NOMO-1 treated with dmso at 0.1 percent for 144 hours (cell line): ENCODE measurements at regions not wholly inside any gene's neighbourhood (a gene's known extent, or its start where the extent isn't known, plus 50 kb on each side); places are given as distances from the start of the nearest gene placed in this dataset.
"Not testable (repeated sequence)": the region's sequence is repeated elsewhere in the genome, so short reads cannot be mapped to it uniquely, and the experiment has no call there.

Source experiments
- DNase-seq: peaks from one replicate; lab custom pipeline; 2025; ENCODE audit not compliant: unreplicated experiment; lab: John Stamatoyannopoulos, UW

- DNase-seq, result no peak
These were observed 355.0 kb downstream of the KIF2B start for GRCh38 chr17:54177606-54178308.

DNA sequence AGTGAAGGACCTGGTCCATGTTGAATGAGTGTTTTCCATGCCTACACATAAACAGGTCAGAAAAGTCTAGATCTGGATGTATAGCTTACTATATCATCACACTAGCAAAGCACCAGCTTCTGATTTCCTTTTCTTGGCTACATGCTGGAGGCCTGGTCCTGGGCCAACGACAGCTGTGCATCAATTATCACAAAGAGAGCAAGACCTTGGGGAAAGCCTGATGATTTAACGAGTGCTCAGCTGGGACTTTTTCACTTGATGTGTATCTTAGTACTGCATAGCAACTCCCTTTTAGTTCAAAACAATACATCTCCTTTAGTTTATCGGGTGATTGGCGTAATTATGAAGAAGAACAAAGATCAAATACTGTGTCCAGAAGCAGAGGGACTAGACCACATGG is 358.2 kb downstream of the KIF2B start:
- no peak for DNase-seq

- no peak for DNase-seq
These were observed 368.5 kb downstream of the KIF2B start for GRCh38 chr17:54191261-54191660.

DNA sequence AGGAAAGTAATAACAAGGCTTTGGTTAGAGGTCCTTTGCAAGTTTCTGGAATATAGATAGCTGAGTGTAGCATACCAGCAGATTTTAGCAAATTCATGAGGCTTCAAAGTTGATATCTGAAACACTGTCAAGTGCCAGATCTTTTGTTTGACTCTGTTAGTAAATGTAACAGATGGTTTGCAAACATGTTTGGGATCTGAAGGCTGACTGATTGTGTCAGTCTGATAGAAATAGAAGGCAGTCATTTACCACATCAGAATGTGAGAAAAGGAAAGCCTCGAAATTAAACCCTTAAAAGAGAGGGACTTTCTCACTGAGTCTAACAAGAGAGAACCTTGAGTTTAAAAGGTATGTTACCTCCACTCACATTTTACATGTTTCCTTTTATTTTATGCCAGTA is 371.5 kb downstream of the KIF2B start:
- DNase-seq, result no peak

GRCh38 chr17:54196751-54197150 is 374.0 kb downstream of the KIF2B start:
- no peak for DNase-seq

- DNase-seq, result not testable (repeated sequence)
These were observed 378.7 kb downstream of the KIF2B start for GRCh38 chr17:54201380-54201779.

DNA sequence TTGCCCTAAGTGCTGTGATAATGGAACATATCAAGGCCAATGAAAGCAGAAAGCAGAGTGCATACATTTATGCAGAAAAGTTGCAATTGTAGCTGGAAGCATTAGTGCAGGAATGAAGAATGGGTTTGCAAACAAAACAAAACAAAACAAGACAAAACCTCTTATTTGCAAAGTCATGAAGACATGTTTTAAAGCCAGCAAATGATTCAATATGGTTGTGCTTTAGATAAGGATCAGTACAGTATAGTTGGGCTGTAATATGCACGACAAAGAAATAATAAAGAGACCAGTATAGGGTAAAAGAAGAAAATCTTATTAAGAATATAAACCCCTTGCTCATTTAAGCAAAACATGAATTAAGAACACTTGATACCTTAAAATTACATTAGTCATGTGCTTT is 398.1 kb downstream of the KIF2B start:
- DNase-seq, result no peak

GRCh38 chr17:54221499-54221898 is 398.8 kb downstream of the KIF2B start:
- no peak for DNase-seq

DNA sequence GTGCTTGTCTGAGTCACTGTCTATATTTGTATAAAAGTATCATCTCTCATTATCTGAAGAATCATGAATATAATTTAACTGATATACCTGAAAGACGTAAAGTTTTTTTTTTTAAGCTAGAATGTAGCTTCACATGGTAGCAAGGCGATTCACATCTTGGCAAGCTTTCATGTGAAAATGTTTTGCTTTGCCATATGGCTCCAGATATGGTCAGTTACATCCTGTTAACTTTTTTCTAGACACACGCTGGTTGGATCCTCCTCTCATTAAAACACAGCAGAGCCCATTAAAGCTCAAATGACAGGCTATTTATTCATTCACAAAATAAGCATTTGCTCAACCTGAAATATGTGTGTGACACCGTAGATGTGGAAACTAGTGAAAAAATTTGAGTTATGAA is 412.8 kb downstream of the KIF2B start:
- no peak for DNase-seq

DNA sequence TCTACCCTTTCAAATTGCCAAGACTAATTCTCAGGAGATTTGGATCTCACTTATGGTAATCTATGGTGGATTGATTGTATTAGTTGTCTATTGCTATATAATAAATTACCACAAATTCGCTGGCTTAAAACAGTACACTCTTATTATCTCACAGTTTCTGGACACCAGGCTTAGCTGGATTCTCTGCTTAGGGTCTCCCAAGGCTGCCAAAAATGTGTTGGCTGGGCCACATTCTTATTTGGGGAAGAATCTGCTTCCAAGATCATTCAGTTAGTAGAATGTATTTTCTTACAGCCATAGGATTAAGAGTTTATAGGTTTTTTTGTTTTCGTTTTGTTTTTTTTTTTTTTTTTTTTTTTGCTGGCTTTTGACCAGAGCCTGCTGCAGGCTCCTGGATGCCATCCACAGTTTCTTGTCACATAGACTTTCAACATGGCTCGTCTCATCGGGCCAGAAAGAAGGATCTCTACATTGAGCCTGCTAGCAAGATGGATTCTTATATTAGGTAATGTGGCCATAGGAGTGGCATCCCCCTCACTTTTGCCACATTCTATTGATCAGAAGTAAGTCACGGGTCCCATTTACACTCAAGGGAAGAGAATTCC is 415.3 kb downstream of the KIF2B start:
- DNase-seq, result no peak

DNA sequence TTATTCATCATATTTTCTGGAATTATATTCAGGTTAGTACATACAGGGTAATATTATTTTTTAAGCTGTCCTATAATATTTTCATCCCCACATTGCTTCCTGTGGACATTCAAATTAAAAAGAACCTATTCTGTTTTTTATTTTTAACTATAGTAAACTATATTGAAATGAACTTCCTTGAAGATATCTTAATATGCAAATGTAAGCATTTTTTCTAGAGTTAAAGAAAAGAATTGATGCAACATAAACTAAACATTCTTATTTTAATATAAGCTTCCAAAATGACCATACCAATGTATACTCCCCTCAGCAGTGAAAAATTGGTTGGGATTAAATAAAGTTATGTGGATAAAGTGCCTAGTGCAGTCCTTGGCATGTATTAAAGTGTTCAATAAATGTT is 416.6 kb downstream of the KIF2B start:
- no peak for DNase-seq

GRCh38 chr17:54255696-54256095 is 433.0 kb downstream of the KIF2B start:
- no peak for DNase-seq

GRCh38 chr17:54256401-54256929 is 433.7 kb downstream of the KIF2B start:
- no peak for DNase-seq

GRCh38 chr17:54257440-54257839 is 434.7 kb downstream of the KIF2B start:
- DNase-seq, result no peak

DNA sequence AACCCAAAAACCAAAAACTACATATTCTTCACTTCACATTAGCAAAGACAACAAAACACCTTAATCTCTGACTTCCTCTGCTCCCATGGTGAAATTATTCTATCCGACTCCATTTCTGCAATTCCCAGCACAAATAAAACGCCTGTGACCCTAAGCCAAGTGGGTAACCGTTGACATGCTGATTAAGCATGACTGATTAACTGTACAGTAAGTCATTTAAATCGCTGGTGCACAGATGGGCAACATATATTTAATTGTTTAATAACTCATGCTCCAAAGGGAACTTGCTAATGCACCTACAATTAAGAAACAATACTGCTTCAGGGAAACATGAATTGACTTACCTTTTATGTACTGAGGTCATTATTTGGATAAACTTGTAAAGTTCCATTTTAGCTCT is 436.7 kb downstream of the KIF2B start:
- DNase-seq, result no peak

DNA sequence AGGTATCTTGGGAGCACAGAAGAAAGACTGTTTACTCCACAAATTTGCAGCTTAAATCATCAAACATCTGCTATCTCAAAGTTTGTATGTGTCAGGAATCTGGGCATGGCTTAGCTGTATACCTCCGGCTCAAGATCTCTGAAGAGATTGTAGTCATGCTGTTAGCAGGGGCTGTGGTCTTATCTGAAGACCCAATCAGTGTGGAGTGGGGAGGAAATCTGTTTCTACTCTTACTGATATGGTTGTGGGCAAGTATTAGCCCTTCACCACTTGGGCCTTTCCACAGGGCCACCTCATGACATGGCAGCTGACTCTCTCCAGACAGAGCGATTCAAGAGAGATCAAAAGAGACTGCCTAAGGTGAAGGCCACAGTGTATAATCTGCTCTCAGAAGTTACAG is 438.7 kb downstream of the KIF2B start:
- DNase-seq, result no peak

GRCh38 chr17:54269881-54270280 is 447.2 kb downstream of the KIF2B start:
- no peak for DNase-seq

DNA sequence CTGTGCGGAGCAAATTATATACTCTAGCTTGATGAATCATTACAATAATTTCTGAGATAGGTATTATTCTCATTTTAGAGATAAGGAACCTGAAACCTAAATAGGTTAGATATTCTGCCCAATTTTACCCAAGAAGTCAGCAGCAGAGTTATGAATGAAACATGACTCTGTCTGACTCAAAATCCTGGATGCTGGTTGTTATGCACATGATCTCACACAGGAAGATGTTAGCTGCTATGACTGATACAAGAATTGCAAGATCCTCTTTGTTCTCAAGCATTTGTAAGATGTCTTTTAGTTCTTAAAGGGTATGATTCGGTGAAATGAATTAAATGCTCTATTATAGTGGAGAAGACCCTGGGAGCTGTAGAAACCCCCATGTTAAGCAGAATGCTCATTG is 447.8 kb downstream of the KIF2B start:
- DNase-seq, result no peak

- no peak for DNase-seq
These were observed 455.1 kb downstream of the KIF2B start for GRCh38 chr17:54277868-54278267.

- no peak for DNase-seq
These were observed 458.0 kb downstream of the KIF2B start for GRCh38 chr17:54280741-54281140.

- DNase-seq, result no peak
These were observed 460.2 kb downstream of the KIF2B start for GRCh38 chr17:54282886-54283285.

- DNase-seq, result no peak
These were observed 484.6 kb downstream of the KIF2B start for GRCh38 chr17:54307351-54307750.

DNA sequence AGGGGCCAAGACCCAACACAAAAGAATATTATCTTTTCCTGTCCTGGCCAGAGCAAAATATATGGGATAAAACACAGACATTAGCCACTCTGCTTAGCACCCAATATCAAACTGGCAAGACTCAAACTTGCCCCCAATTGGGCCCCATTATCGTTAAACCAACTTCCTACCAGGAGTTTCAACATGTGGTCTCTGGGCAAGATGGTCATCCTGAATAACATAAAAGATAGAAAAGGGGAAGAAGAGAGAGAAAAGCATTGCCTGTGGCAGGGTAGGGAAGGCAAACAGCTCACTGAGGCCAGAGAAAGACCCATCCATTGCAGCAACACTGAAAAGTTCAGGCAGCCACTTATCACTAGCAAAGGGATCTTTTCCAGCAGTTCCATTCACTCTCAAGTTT is 502.1 kb downstream of the KIF2B start:
- DNase-seq, result peak; percentile 64
